Testis (tissue), 2 donors: ENCODE measurements at regions not wholly inside any gene's neighbourhood (a gene's known extent, or its start where the extent isn't known, plus 50 kb on each side); places are given as distances from the start of the nearest gene placed in this dataset.

Experiments used
- DNase-seq: peaks from one replicate; pipeline ENCODE4 v3.0.0-alpha.2; 2019
- H3K27ac ChIP-seq, 2 donors: fragments of 200-600 bp; sonication (generic); one replicate each; pipeline ENCODE4 v1.5.1; 2019
- H3K27me3 ChIP-seq: fragments of 200-600 bp; sonication (generic); one replicate; pipeline ENCODE4 v1.5.1; 2019
- H3K36me3 ChIP-seq: fragments of 200-600 bp; sonication (generic); one replicate; pipeline ENCODE4 v1.5.1; 2017; ENCODE audit warnings: low read depth; ENCODE audit errors: missing control alignments
- H3K4me1 ChIP-seq: fragments of 200-600 bp; sonication (generic); one replicate; pipeline ENCODE4 v1.5.1; 2019
- H3K4me3 ChIP-seq, 2 donors: fragments of 200-600 bp; sonication (generic); one replicate each; pipeline ENCODE4 v1.5.1; 2017 to 2019
- H3K9me3 ChIP-seq: fragments of 200-600 bp; sonication (generic); one replicate; pipeline ENCODE4 v1.5.1; 2017
- POLR2A ChIP-seq: fragments of 450-650 bp; IDR thresholded peaks from one replicate; pipeline ENCODE4 v1.6.1; 2017; ENCODE audit warnings: antibody characterized with exemption, mild to moderate bottlenecking, moderate library complexity
- WGBS, 2 donors: methylation state at CpG; one replicate each; pipeline ENCODE4 v1.1.5; 2018; 5-methylcytosine and 5-hydroxymethylcytosine counted together
- intact Hi-C: fragments of 100-400 bp; cut with DNase I; formaldehyde crosslinking; loops from one replicate; pipeline ENCODE4 v1.15.1; 2023; ENCODE audit warnings: low total_unique reads
- microRNA-seq, 2 donors: library from miRNA; unstranded; fragments of <30 nt; microRNA quantifications; one replicate each; pipeline ENCODE4, GENCODE V29; 2016; ENCODE audit warnings: borderline number of aligned reads in 2 of 2, borderline replicate concordance in 1 of 2
- small RNA-seq, 2 donors: library from RNA; depleted of rRNA; stranded (forward); fragments of <200 nt; gene quantifications; one replicate each; pipeline ENCODE3, GENCODE V24; 2016
- TF ChIP-seq, protein P1 (sequence below), 3 experiments: fragments of 450-650 bp in 2 of 3; fragments of 200-600 bp in 1 of 3; sonication (generic) in 1 of 3; IDR thresholded peaks; one replicate each; pipeline ENCODE4 v1.5.1; 2016 to 2019; ENCODE audit warnings: antibody characterized with exemption in 3 of 3, mild to moderate bottlenecking in 2 of 3, moderate library complexity in 1 of 3

DNA sequence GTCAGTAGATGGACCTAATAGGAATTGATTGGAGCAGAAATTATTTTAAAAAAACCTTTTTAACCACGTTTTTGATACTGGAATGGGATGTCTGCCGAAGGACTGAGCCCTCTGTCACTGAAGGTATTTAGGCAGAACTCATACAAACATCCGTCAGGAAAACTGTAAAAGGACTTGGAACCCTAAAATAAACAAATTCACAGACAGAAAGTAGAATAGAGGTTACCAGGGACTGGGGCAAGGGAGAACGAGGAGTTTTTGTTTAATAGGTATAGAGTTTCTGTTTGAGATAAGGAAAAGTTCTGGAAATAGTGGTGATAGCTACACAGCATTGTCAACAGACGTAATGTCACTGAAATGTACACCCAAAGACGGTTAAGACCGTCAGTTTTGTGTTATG lies 105.5 kb downstream of the BCOR start:
- Histone ChIP-seq H3K9me3 (no peaks in the 10 kb centered on the region), H3K4me1 (no peaks in the 10 kb centered on the region), H3K27ac (no peak overlapping the region), H3K36me3 (no peaks in the 10 kb centered on the region), H3K27me3 (no peaks in the 10 kb centered on the region), H3K4me3 (no peak overlapping the region)
- TF ChIP-seq, protein P1, sequence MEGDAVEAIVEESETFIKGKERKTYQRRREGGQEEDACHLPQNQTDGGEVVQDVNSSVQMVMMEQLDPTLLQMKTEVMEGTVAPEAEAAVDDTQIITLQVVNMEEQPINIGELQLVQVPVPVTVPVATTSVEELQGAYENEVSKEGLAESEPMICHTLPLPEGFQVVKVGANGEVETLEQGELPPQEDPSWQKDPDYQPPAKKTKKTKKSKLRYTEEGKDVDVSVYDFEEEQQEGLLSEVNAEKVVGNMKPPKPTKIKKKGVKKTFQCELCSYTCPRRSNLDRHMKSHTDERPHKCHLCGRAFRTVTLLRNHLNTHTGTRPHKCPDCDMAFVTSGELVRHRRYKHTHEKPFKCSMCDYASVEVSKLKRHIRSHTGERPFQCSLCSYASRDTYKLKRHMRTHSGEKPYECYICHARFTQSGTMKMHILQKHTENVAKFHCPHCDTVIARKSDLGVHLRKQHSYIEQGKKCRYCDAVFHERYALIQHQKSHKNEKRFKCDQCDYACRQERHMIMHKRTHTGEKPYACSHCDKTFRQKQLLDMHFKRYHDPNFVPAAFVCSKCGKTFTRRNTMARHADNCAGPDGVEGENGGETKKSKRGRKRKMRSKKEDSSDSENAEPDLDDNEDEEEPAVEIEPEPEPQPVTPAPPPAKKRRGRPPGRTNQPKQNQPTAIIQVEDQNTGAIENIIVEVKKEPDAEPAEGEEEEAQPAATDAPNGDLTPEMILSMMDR (IDR thresholded peaks at IDR 0.05): no peak
- TF ChIP-seq POLR2A: no peak
- DNase-seq: no peak
- intact Hi-C loops: no loop called here
- WGBS, 2 donors: 87 to 96% methylated on average over 7 of the region's 7 CpGs

DNA sequence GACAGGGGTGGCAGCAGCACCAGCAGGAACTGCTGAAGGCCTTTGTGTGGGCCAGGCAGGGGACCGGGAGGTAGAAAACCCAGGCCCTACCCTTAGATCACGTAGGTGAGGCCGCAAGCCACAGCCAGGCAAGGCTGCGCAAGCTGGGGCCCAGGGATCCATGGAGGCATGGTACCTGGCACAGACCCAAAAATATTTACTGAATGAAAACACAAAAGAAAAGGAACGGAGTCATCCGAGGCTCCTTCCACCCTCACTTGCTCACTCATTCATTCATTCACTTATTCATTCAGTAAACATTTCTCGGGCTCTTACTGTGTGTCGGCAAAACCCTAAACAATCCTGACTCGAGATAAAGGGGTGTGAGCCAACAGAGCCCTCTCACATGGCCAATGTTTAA lies 102.3 kb downstream of the BCOR start:
- H3K4me3 ChIP-seq: no peak overlapping the region
- DNase-seq: no peak
- intact Hi-C loops: no loop called here
- TF ChIP-seq, protein P1 (IDR thresholded peaks at IDR 0.05): no peak
- no peak for TF ChIP-seq POLR2A
- H3K36me3 ChIP-seq: no peaks in the 10 kb centered on the region
- no peaks in the 10 kb centered on the region for H3K27me3 ChIP-seq
- no peak overlapping the region for H3K27ac ChIP-seq
- no peaks in the 10 kb centered on the region for H3K4me1 ChIP-seq
- H3K9me3 ChIP-seq: no peaks in the 10 kb centered on the region
- WGBS, 2 donors: 94 to 95% methylated on average over 9 of the region's 9 CpGs

DNA sequence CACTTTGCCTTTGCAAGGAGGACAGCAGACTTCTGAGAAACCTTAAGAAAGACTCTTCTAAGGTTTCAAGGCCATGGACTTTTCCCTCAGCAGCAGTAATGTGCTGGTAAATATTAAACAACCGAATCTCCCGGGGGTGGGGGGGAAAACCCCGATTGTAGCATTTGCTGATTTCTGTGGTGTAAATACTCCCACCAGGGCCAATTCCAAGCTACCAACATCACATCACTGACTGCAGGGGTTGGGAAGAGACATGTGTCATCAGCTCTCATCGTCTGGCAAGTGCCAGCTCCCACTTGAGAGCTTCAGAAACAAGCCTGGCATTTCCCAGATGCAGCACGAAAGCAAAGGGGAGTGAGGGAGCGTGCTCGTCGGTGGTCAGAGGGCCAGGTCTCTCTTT lies 101.2 kb downstream of the BCOR start:
- H3K36me3 ChIP-seq: no peaks in the 10 kb centered on the region
- no peak overlapping the region for H3K4me3 ChIP-seq
- H3K27me3 ChIP-seq: no peaks in the 10 kb centered on the region
- no peak for TF ChIP-seq POLR2A
- TF ChIP-seq, protein P1 (IDR thresholded peaks at IDR 0.05): no peak
- DNase-seq: no peak
- H3K27ac ChIP-seq: no peak overlapping the region
- no peaks in the 10 kb centered on the region for H3K9me3 ChIP-seq
- intact Hi-C loops: no loop called here
- H3K4me1 ChIP-seq: no peaks in the 10 kb centered on the region
- WGBS, 2 donors: 67 to 69% methylated on average over 6 to 8 of the region's 8 CpGs

DNA sequence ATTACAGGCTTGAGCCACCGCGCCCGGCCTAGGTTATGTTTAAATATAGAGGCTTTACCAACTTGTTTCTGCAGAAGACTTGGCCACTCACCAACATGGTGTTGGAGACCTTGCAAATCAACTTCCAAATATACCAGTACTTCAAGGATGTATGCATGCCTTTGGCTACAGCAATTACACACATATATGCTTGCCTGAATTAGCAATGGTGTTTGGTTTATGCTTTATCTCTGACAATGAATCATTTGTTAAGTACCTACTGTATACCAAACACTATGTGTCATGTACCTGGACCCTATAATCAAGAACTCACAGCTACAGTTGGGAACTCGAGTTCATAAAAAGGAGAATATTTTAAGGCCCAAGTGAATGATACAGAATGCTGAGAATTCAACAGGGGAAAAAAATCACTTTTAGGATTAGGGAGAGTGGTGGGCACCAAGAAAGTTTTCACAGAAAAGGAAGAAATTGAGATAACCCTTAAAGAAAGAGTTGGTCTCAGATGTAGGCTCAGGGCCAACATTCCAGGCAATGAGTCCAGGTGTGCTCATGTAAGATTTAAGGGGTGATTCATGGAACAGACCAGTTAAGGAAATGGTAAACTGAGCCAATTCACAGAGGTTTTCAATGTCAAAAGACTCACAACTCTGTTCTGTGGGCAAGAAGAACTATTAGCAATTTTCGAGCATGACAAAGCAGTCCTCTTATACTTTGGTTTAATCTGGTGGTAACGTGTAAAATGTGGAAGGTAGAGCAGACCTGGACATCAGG lies 98.9 kb downstream of the BCOR start:
- H3K4me3 ChIP-seq: no peak overlapping the region
- intact Hi-C loops: no loop called here
- no peaks in the 10 kb centered on the region for H3K4me1 ChIP-seq
- no peaks in the 10 kb centered on the region for H3K36me3 ChIP-seq
- WGBS, 2 donors: 90 to 92% methylated on average over 3 to 6 of the region's 6 CpGs
- no peaks in the 10 kb centered on the region for H3K9me3 ChIP-seq
- H3K27me3 ChIP-seq: no peaks in the 10 kb centered on the region
- DNase-seq: no peak
- TF ChIP-seq, protein P1 (IDR thresholded peaks at IDR 0.05): no peak
- no peak for TF ChIP-seq POLR2A
- H3K27ac ChIP-seq: no peak overlapping the region

Small RNA genes lying in the stretch of these regions (microRNA-seq; reads per million reads assigned to microRNA genes)
- gene MIR1587 (0 reads per million in 2 donors), gene MIR3937 (0 to 0.70 reads per million in 2 donors)

Small RNA genes lying in the stretch of these regions (small RNA-seq; reads per million reads assigned to genes)
- gene MIR1587 (0 reads per million in 2 donors), gene MIR3937 (0 to 0.18 reads per million in 2 donors), gene RN7SL732P (0 reads per million in 2 donors), gene RNU6-591P (0 reads per million in 2 donors)
